ENCODE measurements at regions not wholly inside any gene's neighbourhood (a gene's known extent, or its start where the extent isn't known, plus 50 kb on each side); places are given as distances from the start of the nearest gene placed in this dataset.

DNA sequence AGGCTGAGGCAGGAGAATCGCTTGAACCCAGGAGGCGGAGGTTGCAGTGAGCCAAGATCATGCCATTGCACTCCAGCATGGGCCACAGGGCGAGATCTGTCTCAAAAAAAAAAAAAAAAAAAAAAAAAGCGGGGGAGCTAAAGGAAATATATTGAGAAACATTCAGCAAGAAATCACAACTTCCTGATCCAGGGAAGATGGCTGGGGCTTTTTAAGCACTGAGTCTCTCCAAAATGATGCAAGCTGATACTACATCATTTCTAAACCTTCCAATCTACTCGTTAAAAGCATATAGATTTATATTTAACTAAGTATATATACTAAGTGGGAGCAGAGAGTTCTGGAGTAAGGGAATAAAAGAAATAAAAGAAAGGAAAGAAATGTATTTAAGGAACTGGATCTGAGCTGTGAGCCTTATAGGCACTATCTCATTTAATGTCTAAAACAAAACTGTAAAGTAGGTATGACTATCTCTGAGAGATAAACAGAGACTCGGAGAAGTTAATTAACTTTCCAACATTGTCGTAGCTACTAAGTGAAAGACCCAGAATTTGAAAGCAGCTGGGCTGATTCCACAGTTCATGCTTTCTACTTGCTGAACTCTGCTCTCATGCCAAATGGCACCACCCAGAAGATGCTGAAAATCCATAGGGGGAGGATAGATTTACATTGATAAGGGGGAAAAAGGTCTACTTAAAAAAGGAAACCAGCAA, 215.0 kb upstream of the MARCKS start:
- no peak for DNase-seq

DNA sequence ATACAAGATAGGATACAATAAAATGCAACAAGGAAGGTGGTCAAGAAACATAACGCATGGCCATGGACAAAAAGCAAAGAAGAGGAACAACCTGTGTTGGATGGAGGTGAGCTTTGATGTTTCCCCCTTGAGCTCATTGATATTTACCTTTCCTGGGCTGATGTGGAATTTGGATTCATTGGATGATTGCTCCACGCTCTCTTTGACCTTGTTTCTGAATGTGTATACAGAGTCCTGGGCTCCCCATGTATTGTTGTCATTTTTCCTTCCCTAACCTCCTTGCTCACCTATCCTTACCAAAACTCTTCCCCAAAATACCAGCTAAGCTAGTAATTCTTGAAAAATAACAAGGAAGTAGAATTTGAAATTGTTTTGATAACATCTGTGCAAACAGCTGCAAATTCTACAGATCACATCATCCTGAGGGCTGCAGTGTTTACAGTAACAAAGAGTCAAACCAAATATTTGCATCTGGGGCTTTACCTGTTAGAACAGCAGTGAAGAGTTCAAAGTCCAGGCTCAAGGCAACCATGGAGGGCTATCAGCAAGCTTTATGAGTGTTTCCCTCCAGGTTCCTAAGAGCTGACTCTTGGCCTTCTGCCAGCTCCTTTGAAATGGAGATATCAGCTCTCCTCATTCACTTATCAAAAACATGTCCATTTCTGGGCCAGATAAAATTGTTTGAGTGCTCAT, 214.3 kb upstream of the MARCKS start:
- DNase-seq = peak; percentile 54

DNA sequence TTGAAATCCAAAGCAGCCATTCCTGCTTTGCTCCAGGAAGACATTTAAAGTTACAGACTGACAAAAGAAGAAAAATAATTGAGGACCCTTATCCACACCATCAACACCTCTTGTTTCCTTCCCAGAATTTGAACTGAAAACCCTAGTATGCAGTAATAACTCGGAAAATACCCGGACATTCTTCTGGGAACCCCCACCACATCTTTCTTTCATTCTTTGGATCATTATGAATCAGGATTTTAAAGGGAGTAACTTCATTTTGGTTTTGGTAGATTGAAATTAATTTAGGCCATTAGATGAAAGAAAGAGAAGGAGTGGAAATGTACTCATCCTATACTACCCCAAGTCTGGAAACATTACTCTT, 213.8 kb upstream of the MARCKS start:
- no peak for DNase-seq

DNA sequence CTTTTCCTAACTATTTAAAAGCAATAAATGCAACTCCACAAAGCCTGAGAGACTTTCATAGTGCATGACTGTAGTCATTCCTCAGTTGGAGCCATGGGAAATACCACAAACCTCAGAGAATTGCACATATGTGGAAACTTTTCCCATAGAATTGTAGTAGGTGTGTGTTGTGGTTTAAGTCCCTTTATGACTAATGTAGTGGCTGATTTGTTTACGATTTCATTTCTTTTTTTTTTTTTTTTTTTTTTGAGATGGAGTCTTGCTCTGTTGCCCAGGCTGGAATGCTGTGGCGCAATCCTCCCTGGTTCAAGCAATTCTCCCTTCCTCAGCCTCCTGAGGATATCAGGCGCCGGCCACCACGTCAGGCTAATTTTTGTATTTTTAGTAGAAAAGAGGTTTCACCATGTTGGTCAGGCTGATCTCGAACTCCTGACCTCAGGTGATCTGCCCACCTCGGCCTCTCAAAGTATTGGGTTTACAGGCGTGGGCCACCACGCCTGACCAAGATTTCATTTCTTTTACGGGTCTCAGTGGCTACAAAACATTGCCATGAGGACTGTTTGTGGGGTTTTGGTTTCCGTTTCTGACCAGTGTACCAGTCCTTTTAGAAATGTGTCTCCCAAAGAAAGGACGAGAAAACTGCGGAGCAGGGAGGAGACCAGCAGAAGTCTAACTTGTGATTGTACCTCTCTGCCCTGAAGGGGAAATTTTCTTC, 212.1 kb upstream of the MARCKS start:
- no peak for DNase-seq

DNA sequence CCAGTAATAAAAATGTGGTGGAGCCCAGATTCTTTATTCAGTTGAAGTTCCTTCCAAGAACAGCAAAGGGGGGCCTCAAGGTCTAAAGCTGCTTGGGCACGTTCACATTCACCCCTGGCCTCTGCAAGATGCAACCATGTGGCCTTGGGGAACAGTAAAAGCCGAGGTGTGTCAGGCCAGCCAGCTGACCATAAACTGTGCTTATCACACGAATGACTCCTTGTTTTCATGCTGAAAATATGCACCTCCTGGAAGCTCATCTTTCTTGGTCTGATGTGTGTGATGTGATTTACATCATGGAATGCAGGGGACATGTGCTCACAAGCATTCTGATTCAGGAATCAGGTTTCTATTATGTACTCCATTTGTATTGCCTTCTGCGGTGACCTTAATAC, 211.6 kb upstream of the MARCKS start:
- no peak for DNase-seq

DNA sequence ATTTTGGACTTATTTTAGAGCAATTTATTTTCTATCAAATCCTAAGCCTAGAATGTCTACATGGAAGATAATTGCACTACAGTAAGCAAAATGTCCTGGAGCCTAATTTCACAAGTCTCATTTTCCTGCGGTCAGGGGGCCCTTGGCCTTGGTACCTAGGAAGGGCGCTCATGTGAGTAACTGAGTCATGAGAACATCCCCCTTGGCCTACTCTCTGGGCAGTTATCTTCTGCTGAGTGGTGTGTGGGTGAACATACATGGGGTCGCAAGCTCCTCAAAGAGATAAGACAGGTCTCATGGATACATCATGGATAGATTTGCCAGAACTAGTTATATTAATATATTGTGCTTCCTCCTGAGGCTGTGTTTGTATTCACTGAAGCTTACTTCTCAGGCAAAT, 211.2 kb upstream of the MARCKS start:
- no peak for DNase-seq

DNA sequence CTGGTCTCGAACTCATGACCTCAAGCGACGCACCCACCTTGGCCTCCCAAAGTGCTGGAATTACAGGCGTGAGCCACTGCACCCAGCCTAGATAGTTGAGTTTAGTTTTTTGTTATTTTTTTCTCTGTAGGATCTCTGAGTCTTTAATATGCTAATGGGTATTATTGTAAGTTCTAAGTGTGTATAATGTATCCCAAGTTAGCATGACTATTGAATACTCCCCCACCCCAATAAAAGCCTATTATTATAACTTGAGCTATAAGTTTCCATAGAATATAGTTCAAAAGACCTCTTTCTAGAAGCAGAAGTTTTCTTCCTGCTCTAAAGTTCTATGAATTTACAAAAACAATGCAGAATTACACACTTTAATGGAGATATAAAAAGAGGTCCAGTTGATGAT, 210.4 kb upstream of the MARCKS start:
- no peak for DNase-seq

DNA sequence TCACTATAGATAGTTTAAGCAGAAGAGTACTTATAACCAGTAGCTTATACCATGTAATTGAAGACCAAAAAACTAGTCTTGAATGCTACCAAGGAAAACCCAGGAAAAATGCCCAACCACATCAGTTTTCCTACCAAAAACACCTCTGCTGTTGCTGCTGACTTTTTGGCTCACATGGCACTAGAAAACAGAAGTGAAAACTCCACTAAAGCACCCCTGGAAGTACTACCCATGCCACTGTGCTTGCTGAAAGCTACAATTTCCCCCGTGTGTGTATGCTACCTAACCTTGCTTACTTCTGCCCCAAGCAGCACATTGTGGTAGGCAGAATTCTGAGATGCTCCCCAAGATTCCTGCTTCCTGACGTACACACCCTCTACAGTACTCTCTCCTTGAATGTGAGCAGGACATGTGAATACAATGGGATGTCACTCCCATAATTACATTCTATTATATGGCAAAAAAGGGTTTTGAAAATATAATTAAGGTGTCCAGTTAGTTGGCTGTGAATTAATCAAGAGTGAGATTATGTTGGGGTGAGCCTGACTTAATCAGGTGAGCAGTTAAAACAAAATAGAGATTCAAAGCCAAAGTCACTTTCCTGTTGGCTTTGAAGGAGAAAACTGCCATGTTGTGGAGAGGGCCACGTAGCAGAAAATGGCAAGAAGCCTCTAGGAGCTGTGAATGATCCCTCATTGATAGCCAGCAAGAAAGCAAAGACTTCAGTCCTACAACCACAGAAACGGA, 209.8 kb upstream of the MARCKS start:
- no peak for DNase-seq

DNA sequence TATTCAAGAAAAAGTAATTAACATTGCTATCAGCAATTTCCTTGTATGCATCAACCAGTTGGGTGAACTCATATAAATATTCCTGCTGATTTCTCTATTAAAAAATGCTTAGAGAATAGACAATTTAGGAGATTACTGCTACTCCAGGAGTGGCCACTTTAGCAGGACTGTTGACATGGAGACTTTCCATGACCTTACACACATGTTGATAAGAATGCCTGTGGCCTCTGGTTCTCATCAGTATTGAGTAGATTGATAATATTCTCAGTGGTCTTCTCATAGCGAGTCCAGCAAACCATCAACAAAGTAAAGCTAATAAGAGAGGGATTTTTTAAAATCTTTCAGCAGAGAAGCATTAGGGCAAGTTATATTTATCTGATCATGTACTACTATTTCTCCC, 208.4 kb upstream of the MARCKS start:
- DNase-seq = no peak

DNA sequence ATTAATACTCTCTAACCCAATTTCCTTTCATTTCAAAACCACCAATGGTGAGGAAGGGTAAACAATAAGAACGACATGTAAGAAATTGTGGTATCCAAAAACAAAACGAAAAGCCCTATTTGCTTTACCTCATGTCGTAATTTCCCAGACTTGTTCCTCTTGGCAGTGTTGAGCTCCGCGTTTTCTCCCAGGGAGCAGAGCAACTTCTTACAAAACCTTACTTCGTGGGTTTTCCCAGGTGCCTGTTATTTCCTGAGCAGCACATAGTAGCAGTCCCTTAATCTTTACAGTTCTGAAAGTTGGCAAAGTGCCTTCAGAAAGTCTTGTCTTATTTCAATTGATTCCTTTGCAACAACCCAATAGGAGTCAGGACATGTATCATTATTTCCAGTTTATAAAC, 207.9 kb upstream of the MARCKS start:
- DNase-seq = no peak

DNA sequence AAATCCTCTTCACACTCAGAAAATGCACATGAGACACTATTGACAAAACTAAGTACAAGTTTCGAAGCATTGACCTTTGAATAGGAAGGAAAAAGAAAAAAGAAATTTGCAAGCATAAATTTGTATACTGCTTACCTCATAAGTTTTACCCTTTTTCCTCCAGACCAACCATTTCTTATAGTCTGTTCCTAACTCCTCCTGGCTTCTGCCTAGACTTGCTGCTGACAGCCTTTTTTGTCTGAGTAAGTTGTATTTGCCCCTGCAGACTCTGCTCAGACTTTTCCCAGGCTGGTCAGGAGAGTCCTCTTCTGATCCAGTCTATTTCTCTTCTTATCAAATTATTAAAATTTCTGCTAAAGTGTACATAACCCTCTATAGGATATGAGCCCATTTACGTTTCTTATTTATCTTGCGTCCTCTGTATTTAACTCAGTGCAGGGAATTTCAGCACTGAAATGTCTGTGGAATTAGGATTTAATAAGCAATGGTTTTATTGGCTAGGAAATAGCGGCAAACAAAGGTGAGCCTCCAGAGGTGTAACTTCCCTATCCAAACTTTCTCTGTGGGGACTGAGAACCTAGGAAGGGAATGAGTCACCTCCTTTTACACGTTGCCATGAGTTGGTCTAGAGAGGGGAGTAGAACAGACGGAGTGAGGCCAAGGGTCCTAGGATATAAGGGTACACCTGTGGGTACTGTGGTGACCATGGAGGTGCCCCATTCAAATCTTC, 207.1 kb upstream of the MARCKS start:
- no peak for DNase-seq

DNA sequence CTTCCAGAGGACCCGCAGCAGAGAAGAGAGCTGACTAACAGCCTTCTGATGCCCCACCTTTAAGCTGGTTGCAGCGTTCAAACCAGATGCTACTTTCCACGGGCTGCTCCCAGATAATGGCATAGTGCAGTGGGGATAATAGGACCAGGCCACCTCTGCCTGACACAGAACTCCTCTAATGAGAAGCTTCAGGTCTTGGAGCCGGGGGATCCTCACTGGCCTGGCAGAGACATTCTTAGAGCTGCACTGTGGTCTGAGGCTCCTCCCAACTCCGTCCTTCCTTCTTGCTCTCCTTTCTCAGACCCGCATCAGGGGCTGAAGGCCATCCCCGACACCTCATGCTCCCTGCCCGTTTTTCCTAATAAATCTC, 206.6 kb upstream of the MARCKS start:
- peak; percentile 16 for DNase-seq

DNA sequence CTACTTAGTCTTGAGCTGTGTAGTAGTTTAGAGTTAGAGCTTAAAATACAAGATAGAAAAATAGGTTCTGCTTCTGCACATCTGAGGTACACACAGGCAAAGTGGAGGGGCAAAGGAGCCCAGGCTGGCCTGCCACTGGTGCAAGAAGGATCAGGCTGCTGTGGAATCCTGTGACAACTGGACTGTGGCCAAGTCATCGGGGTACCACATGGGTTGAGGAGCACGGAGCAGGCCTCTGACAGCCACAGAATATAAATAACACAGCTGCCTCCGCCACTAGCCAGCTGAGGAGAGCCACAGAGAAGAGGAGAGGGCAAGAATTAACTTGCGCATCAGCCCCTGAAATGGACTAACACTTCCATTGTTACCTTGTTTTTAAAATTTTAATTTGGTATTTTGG, 206.0 kb upstream of the MARCKS start:
- no peak for DNase-seq

DNA sequence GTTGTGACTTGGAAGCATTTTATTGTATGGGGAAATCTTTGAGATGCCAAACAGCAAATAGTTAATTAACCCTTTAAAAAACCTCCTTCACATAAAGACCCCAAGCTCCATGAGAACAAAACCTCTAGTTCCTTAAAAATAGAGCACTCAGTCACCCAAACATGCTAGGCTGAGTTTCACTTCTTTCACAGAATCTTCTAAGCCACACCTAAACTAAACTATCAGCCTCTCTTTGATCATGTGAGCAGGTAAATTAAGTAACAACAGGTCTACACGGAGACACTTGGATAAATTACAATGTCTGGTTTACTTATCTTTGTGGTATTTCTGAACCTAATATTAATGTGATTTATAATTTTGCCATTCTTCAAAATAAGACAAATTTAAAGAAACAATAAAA, 205.2 kb upstream of the MARCKS start:
- DNase-seq = no peak

DNA sequence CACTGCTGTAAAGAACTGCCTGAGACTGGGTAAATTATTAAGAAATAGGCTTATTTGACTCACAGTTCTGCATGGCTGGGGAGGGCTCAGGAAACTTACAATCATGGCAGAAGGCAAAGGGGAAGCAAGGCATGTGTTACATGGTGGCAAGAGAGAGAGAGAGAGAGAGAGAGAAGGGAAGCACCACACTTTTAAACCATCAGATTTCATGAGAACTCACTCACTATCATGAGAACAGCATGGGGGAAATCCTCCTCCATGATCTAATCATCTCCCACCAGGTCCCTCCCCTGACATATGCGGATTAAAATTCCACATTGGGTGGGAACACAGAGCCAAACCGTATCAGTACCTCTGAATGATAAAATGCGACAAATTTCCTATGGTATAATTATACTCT, 203.9 kb upstream of the MARCKS start:
- DNase-seq = no peak

DNA sequence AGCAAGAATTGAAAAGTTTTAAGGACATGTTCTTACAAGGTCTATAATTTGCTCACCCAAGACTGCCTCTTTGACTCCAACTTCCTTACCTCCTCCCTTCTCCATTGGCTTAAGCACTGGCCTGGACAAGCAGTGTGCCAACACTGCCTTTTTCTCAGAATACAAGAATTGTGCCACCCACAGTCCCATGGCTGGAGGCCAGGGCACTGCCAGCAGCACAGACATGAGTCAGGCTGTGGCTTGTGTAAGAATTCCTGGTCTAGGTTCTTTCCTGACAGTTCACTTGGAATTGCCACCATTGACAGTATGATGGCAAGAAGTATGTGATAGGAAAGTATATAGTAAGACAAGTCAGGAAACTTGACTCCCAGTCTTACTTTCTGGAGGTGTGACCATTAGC, 202.7 kb upstream of the MARCKS start:
- no peak for DNase-seq

DNA sequence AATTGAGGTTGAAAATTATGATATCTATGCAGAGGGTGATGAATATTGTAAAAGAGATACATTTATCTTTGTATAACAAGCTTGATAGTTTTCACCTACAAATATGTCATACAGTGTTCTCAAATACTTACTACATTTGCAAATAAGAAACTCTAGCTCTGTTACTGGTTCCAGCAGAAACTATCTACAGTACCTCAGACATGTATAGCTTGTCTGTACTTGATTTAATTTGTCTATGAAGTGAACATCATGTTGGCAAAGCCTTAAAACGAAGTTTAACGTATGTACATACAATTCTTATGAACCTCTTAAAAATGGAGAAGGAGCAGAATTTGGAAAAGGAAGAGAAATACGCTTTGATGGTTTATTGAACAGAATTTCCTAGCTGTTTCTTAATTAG, 201.4 kb upstream of the MARCKS start:
- DNase-seq = no peak

DNA sequence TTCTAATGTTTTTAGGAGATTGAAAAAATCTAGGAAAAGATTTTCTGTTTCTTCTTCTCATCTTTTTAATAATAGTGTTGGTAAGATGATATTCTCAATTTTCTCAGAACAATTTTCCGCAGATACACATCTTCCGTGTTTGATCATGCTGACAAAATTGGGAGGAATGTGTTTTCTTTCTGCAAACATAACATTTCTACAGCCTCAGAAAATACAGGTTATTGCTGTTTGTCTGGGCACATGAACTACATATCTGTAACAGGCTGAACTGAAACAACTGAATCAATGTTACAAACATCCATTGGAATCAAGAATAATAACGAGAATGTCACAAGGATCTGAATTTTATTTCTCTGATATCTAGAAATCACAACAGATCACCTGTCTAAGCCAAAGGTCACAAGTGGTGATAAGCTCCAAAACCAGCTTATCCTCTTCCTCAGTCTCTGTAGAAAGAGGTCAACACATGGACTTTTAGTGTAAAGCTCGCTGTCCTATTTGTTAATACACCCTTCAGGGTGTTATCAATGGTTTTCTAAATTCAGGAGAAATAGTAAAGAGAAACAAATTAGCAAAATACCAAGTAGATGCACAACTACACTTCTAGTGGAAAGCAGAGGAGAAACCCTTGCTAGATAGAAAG, 197.3 kb upstream of the MARCKS start:
- no peak for DNase-seq

DNA sequence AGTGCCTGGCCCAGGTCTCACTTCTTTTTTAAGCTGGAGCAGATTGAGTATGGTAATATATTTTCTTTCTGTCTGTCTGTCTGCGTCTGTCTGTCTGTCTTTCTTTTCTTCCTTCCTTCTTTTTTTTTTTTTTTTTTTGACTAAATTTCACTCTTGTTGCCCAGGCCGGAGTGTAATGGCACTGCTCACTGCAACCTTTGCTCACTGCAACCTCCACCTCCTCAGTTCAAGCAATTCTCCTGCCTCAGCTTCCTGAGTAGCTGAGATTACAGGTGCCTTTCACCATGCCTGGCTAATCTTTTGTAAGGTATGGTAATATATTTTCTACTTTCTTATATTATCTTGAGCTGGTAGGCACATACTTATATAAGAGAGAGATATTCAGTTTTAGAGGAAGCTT, 196.3 kb upstream of the MARCKS start:
- no peak for DNase-seq

DNA sequence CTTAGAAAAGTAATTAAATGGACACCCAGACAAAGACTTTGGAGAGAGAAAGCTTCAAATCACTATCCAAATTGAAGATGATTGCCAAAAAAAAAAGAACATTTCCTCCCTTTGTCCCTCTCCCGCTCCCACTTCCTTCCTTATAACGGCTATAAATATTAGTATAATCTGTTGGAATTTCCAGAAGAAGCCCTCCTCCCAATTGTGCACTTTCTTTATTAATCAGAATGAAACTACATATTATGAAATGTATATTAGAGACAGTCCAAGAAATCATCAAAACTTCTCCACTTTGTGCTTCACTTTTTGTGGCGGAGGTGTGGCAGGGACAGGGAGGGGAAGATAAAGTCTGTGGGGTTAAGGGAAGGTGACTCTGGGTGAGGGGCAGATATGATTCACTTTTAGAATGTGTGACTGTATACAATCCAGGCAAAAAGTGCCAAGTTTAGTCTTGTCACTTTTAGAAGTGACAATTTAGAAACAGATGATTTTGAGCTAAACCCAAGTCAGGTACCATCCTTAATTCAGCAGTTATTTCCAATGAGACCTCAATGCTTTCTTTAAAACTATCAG, 195.0 kb upstream of the MARCKS start:
- no peak for DNase-seq

DNA sequence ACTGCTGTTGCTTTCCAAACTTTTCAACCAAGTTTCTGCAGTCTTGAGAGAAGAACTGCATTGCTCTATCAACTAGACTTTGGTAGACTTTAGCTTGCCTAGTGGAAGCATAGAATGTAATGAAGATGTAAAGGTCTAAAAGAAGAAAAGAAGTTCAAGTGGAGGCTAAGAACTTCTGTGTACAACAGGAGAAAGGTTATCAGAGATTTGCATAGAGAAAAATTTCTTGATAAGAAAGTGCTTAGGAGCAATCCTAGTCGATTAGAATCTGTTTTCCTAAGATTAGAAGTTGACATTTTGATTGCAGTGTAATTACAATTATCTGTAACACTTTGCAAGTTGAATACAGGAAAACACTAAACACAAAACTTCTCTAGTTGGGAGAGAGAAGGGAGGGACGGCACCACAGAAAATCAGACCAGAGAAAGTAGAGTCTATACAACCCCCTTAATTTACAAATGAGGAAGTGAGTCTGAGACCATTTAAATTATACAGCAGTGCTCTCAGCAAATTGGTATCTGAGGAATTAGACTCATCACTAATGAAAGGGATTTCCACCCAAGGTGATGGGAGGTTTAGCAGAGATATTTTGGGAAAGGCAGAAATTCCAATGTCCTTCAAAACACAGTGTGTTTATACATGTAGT, 194.3 kb upstream of the MARCKS start:
- DNase-seq = no peak

DNA sequence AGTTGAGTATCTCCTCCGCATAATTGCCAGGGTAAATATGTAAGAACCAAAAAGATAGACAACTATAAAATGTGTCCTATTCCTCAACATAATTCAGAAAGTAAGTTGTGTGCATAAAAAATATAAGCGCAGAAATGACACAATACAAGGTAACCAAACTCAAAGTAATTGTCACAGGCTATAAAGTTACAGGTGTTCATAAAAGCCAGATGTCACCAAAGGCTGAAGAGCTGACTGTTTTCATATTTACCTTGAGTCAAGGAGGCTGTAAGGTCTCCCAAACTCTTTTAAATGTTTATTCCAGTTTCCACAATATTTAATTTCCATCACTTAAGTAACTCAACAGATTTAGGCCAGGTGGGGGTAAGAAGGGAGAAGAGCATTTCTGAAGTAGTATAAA, 192.2 kb upstream of the MARCKS start:
- DNase-seq = no peak

All from NCI-H2227 treated with DMSO at 0.1 percent for 48 hours (cell line).